RWPE2 (cell line): ENCODE measurements at regions not wholly inside any gene's neighbourhood (a gene's known extent, or its start where the extent isn't known, plus 50 kb on each side); places are given as distances from the start of the nearest gene placed in this dataset.
"Not testable (repeated sequence)": the region's sequence is repeated elsewhere in the genome, so short reads cannot be mapped to it uniquely, and the experiment has no call there.

Experiments
- ATAC-seq: fragments of 200-7000 bp; cut with Tn5 transposase; 3 replicates; pipeline ENCODE4 v1.9.1; 2021; ENCODE audit warnings: low read depth
- DNase-seq: peaks from one replicate; pipeline ENCODE4 v3.0.0-alpha.2; 2020; ENCODE audit warnings: low spot score
- H3K27ac ChIP-seq: fragments of 450-650 bp; 2 replicates; pipeline ENCODE4 v1.5.1; 2017; ENCODE audit warnings: mild to moderate bottlenecking; ENCODE audit not compliant: poor library complexity, severe bottlenecking
- H3K27me3 ChIP-seq: fragments of 250-450 bp; sonication (Bioruptor Pico); 2 replicates; pipeline ENCODE4 v1.5.1; 2021; ENCODE audit warnings: mild to moderate bottlenecking, moderate library complexity; ENCODE audit not compliant: insufficient read depth, poor library complexity, severe bottlenecking
- H3K36me3 ChIP-seq: fragments of 250-450 bp; sonication (Bioruptor Pico); 2 replicates; pipeline ENCODE4 v1.5.1; 2020; ENCODE audit warnings: low read depth, mild to moderate bottlenecking, moderate library complexity
- H3K4me1 ChIP-seq: fragments of 250-450 bp; sonication (Bioruptor Pico); 2 replicates; pipeline ENCODE4 v1.5.1; 2021; ENCODE audit warnings: mild to moderate bottlenecking, moderate library complexity; ENCODE audit not compliant: insufficient read depth, poor library complexity, severe bottlenecking
- H3K4me3 ChIP-seq: fragments of 250-450 bp; sonication (Bioruptor Pico); 2 replicates; pipeline ENCODE4 v1.5.1; 2021; ENCODE audit warnings: mild to moderate bottlenecking, moderate library complexity; ENCODE audit not compliant: severe bottlenecking
- H3K9me3 ChIP-seq: fragments of 250-450 bp; sonication (Bioruptor Pico); 2 replicates; pipeline ENCODE4 v1.5.1; 2021; ENCODE audit warnings: mild to moderate bottlenecking, moderate library complexity; ENCODE audit not compliant: severe bottlenecking
- TF ChIP-seq, protein P1 (sequence below): fragments of 450-650 bp; IDR thresholded peaks from one replicate; pipeline ENCODE4 v1.5.1; 2017; ENCODE audit warnings: mild to moderate bottlenecking, moderate library complexity; ENCODE audit not compliant: poor library complexity, severe bottlenecking

DNA sequence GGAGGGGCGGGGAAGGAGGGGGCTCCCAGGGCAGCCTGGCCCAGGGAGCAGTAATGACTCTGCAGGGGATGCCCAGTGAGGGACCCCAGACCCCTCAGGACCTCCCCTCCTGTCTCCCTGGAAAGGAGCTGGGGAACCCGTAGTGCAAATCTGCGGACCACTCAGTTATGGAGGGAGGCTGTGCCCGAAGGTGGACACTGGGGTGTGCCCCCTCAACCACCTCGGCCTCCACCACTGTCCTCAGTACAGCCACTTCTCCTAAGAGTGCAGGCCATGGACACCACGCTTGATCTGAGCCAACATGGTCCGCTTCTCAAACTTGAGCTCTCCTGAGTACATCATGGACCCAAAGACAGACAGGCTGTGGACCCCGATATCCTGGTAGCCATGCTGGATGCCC lies 378.2 kb upstream of the MAOA start:
- no peaks in the 10 kb centered on the region for H3K27me3 ChIP-seq
- TF ChIP-seq, protein P1, sequence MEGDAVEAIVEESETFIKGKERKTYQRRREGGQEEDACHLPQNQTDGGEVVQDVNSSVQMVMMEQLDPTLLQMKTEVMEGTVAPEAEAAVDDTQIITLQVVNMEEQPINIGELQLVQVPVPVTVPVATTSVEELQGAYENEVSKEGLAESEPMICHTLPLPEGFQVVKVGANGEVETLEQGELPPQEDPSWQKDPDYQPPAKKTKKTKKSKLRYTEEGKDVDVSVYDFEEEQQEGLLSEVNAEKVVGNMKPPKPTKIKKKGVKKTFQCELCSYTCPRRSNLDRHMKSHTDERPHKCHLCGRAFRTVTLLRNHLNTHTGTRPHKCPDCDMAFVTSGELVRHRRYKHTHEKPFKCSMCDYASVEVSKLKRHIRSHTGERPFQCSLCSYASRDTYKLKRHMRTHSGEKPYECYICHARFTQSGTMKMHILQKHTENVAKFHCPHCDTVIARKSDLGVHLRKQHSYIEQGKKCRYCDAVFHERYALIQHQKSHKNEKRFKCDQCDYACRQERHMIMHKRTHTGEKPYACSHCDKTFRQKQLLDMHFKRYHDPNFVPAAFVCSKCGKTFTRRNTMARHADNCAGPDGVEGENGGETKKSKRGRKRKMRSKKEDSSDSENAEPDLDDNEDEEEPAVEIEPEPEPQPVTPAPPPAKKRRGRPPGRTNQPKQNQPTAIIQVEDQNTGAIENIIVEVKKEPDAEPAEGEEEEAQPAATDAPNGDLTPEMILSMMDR: no peak
- ATAC-seq: no peak

DNA sequence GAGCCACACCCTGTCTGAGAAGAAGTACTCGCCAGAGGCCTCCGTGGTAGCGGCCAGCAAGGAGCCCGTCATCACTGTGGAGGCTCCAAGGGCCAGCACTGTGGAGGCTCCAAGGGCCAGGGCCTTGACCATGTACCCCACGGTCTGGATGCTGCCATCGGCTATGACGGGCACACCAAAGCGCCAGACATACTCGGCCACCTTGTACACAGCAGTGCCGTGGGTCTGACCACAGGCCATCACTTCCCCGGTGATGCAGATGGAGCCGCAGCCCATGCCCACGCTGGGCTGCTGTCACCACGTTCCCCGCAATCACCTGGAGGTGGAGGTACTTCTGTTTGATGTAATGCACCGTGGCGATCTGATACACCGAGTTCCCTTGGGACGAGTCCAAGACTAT lies 377.7 kb upstream of the MAOA start:
- no peaks in the 10 kb centered on the region for H3K4me1 ChIP-seq
- DNase-seq: no peak
- H3K36me3 ChIP-seq: no peaks in the 10 kb centered on the region
- TF ChIP-seq, protein P1: no peak
- no peaks in the 10 kb centered on the region for H3K27me3 ChIP-seq
- H3K27ac ChIP-seq: no peak overlapping the region
- no peaks in the 10 kb centered on the region for H3K9me3 ChIP-seq
- H3K4me3 ChIP-seq: no peak overlapping the region
- ATAC-seq: no peak

More for the DNA sequence above, 378.2 kb upstream of the MAOA start:
- DNase-seq: no peak
- H3K4me3 ChIP-seq: no peak overlapping the region
- no peak overlapping the region for H3K27ac ChIP-seq
- H3K9me3 ChIP-seq: no peaks in the 10 kb centered on the region
- no peaks in the 10 kb centered on the region for H3K36me3 ChIP-seq
- no peaks in the 10 kb centered on the region for H3K4me1 ChIP-seq

DNA sequence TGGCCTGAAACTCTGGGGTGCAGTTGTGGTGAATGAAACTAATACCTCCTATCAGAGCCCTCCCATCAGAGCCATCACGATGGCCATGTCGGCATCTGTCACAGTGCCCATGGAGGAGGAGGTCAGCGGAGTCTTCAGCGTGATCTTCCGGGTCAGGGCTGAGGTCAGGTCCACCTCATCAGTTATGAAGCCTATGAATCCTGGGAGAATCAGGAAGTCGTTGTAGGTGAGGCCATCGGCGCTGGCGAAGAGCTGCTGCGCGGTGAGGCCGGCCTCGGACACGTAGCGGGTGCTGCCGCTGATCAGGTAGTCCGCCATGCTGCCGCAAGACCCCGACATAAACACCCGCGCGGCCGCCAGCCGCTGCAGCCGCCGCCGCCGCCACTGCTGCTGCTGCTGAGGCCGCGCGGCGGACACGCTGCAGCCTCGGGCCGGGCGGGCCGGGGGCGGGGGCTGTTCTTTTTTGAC lies 376.7 kb upstream of the MAOA start:
- DNase-seq (no peak), ATAC-seq (no peak)
- Histone ChIP-seq H3K27me3 (no peaks in the 10 kb centered on the region), H3K4me1 (no peaks in the 10 kb centered on the region), H3K36me3 (no peaks in the 10 kb centered on the region), H3K9me3 (no peaks in the 10 kb centered on the region), H3K27ac (no peak overlapping the region), H3K4me3 (no peak overlapping the region)
- TF ChIP-seq, protein P1: no peak

DNA sequence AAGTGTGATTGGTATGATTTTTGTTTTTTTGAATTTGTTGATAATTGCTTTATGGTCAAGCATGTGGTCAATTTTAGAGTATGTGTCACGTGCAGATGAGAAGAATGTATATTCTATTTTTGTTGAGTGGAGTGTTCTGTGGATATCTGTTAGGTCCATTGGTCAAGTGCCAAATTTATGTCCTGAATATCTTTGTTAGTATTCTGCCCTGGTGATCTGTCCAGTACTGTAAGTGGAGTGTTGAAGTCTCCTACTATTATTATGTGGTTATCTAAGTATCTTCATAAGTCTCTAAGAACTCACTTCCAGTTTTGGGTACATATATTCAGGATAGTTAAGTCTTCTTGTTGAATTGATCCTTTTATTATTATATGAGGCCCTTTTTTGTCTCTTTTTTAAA lies 372.9 kb upstream of the MAOA start:
- no peaks in the 10 kb centered on the region for H3K4me1 ChIP-seq
- no peak overlapping the region for H3K4me3 ChIP-seq
- H3K27me3 ChIP-seq: no peaks in the 10 kb centered on the region
- no peaks in the 10 kb centered on the region for H3K9me3 ChIP-seq
- no peak overlapping the region for H3K27ac ChIP-seq
- no peaks in the 10 kb centered on the region for H3K36me3 ChIP-seq
- TF ChIP-seq, protein P1: no peak
- ATAC-seq (no peak), DNase-seq (no peak)

DNA sequence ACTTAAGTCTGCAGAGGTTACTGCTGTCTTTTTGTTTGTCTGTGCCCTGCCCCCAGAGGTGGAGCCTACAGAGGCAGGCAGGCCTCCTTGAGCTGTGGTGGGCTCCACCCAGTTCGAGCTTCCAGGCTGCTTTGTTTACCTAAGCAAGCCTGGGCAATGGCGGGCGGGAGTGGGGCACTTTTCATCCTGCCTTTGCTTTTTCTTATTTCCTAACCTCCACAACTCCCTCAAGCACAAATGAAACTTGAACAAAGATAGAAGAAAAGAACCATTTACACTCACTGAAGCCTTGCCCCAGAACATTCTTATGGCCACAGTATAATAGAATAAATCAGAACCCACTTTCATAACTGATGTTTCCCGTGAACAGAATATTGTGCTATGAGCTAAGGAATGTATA lies 344.5 kb upstream of the MAOA start:
- H3K27ac ChIP-seq, H3K4me3 ChIP-seq, H3K36me3 ChIP-seq, H3K4me1 ChIP-seq, H3K27me3 ChIP-seq, DNase-seq, ATAC-seq, H3K9me3 ChIP-seq: not testable (repeated sequence)
